ENCODE measurements at regions not wholly inside any gene's neighbourhood (a gene's known extent, or its start where the extent isn't known, plus 50 kb on each side); places are given as distances from the start of the nearest gene placed in this dataset.

DNA sequence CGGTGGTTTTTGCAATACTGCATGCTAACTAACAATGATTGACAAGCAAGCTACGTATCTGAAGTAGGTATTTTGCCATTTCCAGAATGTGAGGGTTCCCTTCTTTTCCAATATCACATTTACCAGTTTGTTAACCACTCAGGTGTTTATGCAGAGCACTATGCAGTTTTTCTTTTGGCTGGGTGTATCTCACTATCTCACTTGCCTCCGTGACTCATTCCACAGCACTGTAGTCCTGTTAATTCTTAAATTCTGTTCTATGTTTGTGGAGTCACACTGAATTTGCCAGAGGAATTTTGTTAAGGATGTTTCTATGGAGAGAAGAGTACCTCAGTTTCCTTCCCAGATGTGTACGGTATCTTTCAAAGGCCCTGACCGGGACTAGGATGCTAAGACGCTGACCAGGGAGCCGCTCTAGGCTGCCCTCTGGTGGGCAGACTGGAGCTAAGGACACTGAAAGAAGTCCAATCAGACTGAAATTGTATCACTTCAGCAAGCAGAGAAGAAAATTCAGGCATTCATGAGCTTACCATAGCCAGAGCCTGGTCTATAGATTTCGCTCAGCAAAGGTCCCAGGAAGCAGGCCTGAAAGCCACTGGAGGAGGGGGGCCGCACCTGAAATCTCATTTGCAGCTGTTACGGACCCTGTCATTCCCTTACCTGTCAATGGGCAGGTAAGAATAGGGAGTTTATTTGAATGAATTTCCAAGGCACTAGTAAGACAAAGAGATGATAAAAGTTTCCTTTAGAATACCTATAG is 388.4 kb upstream of the SPOCK3 start:
- ChIA-PET CTCF (interaction anchor here (0.6 to 0.9 kb wide), 5 partner anchors 8 to 1902 kb away, joined by 3 to 5 read pairs (median 3); no protein-coding TSS in a partner anchor), POLR2A (no interaction called here)
- Histone ChIP-seq H3K9me3 (ENCODE audit: control insufficient read depth, insufficient read depth, low read depth, low read length) (no peaks in the 10 kb centered on the region), H3K36me3 (ENCODE audit: control insufficient read depth in 2 of 2, insufficient read depth in 1 of 2, low read length in 2 of 2) (no peaks in the 10 kb centered on the region), H3K27ac (ENCODE audit: extremely low read depth, low read depth, low read length) (no peak overlapping the region), H3K4me3 (ENCODE audit: low read depth, low read length) (no peak overlapping the region), H3K4me1 (ENCODE audit: control insufficient read depth, insufficient read depth, low read length) (no peaks in the 10 kb centered on the region)
- TF ChIP-seq ZNF561 (tag by site-specific recombination; IDR thresholded peaks at IDR 0.05; ENCODE audit: borderline replicate concordance) (no peak), ZNF654 (tag by site-specific recombination; IDR thresholded peaks at IDR 0.05; ENCODE audit: low read depth) (peak; percentile 20; the same call in 1 of the 2 replicates), ZNF37A (tag by site-specific recombination; IDR thresholded peaks at IDR 0.05) (no peak)
- TF ChIP-seq, protein P1, sequence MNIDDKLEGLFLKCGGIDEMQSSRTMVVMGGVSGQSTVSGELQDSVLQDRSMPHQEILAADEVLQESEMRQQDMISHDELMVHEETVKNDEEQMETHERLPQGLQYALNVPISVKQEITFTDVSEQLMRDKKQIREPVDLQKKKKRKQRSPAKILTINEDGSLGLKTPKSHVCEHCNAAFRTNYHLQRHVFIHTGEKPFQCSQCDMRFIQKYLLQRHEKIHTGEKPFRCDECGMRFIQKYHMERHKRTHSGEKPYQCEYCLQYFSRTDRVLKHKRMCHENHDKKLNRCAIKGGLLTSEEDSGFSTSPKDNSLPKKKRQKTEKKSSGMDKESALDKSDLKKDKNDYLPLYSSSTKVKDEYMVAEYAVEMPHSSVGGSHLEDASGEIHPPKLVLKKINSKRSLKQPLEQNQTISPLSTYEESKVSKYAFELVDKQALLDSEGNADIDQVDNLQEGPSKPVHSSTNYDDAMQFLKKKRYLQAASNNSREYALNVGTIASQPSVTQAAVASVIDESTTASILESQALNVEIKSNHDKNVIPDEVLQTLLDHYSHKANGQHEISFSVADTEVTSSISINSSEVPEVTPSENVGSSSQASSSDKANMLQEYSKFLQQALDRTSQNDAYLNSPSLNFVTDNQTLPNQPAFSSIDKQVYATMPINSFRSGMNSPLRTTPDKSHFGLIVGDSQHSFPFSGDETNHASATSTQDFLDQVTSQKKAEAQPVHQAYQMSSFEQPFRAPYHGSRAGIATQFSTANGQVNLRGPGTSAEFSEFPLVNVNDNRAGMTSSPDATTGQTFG (tag by site-specific recombination; IDR thresholded peaks at IDR 0.05; ENCODE audit: borderline replicate concordance) = no peak

DNA sequence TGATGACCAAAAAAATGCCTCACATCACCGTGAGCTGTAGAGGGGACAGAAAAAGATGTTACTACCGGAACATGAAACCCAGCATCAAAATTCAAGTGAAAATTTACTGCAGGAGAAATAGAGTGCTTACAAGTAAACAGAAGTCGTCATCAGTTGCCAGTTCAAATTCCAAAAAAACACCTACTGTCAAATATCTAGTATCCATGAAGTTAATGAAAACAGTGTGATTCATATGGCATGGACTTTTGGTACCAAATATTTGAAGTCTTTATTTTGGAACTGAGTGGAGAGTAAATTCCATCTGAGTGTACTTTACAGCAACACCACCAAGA is 388.9 kb upstream of the SPOCK3 start:
- POLR2A ChIA-PET = no interaction called here
- Histone ChIP-seq H3K9me3 (ENCODE audit: control insufficient read depth, insufficient read depth, low read depth, low read length) (no peaks in the 10 kb centered on the region), H3K4me3 (ENCODE audit: low read depth, low read length) (no peak overlapping the region), H3K36me3 (ENCODE audit: control insufficient read depth in 2 of 2, insufficient read depth in 1 of 2, low read length in 2 of 2) (no peaks in the 10 kb centered on the region), H3K27ac (ENCODE audit: extremely low read depth, low read depth, low read length) (no peak overlapping the region), H3K4me1 (ENCODE audit: control insufficient read depth, insufficient read depth, low read length) (no peaks in the 10 kb centered on the region)
- CTCF ChIA-PET = interaction anchor here (0.6 to 0.9 kb wide), 4 partner anchors 9 to 1903 kb away, joined by 3 to 5 read pairs (median 4); no protein-coding TSS in a partner anchor
- TF ChIP-seq ZNF202 (tag by site-specific recombination; IDR thresholded peaks at IDR 0.05; ENCODE audit: borderline replicate concordance) (no peak), GLIS1 (tag by site-specific recombination; IDR thresholded peaks at IDR 0.05) (no peak), ZNF555 (tag by site-specific recombination; conservative IDR thresholded peaks at IDR 0.05) (no peak), ZNF621 (tag by site-specific recombination; IDR thresholded peaks at IDR 0.05) (no peak), ZNF514 (tag by site-specific recombination; IDR thresholded peaks at IDR 0.05) (no peak), ZNF223 (tag by site-specific recombination; IDR thresholded peaks at IDR 0.05) (no peak)
- TF ChIP-seq, protein P2, sequence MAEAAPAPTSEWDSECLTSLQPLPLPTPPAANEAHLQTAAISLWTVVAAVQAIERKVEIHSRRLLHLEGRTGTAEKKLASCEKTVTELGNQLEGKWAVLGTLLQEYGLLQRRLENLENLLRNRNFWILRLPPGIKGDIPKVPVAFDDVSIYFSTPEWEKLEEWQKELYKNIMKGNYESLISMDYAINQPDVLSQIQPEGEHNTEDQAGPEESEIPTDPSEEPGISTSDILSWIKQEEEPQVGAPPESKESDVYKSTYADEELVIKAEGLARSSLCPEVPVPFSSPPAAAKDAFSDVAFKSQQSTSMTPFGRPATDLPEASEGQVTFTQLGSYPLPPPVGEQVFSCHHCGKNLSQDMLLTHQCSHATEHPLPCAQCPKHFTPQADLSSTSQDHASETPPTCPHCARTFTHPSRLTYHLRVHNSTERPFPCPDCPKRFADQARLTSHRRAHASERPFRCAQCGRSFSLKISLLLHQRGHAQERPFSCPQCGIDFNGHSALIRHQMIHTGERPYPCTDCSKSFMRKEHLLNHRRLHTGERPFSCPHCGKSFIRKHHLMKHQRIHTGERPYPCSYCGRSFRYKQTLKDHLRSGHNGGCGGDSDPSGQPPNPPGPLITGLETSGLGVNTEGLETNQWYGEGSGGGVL (tag by site-specific recombination; IDR thresholded peaks at IDR 0.05) = no peak
- TF ChIP-seq, protein P3, sequence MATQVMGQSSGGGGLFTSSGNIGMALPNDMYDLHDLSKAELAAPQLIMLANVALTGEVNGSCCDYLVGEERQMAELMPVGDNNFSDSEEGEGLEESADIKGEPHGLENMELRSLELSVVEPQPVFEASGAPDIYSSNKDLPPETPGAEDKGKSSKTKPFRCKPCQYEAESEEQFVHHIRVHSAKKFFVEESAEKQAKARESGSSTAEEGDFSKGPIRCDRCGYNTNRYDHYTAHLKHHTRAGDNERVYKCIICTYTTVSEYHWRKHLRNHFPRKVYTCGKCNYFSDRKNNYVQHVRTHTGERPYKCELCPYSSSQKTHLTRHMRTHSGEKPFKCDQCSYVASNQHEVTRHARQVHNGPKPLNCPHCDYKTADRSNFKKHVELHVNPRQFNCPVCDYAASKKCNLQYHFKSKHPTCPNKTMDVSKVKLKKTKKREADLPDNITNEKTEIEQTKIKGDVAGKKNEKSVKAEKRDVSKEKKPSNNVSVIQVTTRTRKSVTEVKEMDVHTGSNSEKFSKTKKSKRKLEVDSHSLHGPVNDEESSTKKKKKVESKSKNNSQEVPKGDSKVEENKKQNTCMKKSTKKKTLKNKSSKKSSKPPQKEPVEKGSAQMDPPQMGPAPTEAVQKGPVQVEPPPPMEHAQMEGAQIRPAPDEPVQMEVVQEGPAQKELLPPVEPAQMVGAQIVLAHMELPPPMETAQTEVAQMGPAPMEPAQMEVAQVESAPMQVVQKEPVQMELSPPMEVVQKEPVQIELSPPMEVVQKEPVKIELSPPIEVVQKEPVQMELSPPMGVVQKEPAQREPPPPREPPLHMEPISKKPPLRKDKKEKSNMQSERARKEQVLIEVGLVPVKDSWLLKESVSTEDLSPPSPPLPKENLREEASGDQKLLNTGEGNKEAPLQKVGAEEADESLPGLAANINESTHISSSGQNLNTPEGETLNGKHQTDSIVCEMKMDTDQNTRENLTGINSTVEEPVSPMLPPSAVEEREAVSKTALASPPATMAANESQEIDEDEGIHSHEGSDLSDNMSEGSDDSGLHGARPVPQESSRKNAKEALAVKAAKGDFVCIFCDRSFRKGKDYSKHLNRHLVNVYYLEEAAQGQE (tag by site-specific recombination; IDR thresholded peaks at IDR 0.05) = no peak
- TF ChIP-seq, protein P4, sequence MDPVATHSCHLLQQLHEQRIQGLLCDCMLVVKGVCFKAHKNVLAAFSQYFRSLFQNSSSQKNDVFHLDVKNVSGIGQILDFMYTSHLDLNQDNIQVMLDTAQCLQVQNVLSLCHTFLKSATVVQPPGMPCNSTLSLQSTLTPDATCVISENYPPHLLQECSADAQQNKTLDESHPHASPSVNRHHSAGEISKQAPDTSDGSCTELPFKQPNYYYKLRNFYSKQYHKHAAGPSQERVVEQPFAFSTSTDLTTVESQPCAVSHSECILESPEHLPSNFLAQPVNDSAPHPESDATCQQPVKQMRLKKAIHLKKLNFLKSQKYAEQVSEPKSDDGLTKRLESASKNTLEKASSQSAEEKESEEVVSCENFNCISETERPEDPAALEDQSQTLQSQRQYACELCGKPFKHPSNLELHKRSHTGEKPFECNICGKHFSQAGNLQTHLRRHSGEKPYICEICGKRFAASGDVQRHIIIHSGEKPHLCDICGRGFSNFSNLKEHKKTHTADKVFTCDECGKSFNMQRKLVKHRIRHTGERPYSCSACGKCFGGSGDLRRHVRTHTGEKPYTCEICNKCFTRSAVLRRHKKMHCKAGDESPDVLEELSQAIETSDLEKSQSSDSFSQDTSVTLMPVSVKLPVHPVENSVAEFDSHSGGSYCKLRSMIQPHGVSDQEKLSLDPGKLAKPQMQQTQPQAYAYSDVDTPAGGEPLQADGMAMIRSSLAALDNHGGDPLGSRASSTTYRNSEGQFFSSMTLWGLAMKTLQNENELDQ (tag by site-specific recombination; IDR thresholded peaks at IDR 0.05; ENCODE audit: low read depth) = no peak
